ENCODE measurements at regions not wholly inside any gene's neighbourhood (a gene's known extent, or its start where the extent isn't known, plus 50 kb on each side); places are given as distances from the start of the nearest gene placed in this dataset.

DNA sequence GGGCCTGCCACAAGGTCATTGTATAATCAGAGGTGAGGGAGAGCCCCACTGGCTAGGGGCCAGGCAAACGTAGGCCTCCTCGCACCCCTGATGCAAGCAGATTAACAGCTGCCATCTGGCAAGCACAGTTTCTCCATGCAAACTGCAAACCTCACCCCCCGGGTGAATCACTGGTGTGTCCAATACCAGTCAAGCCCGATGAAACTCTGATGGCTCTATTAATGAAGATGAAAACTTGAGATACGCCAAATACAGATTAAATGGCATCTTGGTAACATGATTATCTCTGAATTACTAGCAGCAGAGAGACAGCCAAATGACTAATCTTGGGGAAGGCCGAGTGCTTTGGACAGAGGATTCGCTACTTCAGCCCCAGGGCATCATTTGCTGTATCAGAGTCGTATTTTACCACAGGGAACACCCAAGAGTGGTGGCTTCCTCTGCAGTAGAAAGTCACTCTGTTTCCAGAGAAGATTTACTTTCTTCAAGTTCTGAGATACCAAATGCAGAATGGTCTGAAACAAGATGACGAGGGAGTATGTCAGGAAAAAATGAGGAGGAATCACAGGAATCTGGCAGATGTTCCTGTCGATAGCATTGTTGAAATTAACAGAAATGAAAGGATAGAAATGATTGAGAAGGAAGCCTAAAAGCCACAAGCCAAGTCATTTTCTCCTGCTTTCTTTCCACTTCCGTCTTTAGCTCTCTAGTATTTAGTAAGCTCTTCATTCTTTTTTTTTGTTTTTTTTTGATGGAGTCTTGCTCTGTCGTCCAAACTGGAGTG lies 96.2 kb upstream of the NR2F2 start:
- DNase-seq = no peak

DNA sequence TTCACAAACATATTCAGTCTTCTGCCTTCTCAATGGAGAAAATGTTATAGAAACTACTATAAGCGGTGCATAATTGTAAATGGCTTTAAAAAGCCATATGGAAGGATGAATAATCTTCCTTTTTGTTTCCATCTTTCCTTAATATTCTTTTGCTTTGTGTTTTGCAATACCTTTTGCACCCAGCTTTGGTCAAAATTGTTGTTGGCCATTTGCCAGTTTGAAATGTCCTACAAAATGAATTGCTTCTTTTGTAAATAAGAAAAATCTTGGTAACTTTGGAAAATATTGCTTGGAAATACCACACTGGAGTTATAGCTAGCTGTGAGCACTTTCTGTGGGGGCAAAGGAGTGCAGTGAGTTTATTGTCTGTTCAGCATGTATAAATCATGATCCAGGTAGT lies 93.5 kb upstream of the NR2F2 start:
- DNase-seq = no peak

DNA sequence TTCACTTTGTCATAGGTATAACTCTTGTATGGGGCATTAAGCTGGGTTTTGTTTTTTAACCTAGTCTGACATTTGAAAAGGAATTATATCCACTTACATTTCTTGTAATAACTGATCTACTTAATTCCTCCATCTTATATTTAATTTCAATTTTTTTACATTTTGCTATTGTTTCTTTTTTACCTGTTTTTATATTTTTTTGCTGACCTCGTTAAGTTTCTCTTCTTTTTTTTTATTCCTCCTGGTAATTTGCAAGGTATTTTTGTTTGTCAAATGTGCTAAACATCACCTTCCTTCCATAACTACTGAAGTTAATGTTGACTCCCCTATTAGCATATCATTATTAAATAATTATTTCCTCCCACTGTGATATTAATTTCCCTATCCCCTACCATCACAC lies 87.7 kb upstream of the NR2F2 start:
- DNase-seq = no peak

DNA sequence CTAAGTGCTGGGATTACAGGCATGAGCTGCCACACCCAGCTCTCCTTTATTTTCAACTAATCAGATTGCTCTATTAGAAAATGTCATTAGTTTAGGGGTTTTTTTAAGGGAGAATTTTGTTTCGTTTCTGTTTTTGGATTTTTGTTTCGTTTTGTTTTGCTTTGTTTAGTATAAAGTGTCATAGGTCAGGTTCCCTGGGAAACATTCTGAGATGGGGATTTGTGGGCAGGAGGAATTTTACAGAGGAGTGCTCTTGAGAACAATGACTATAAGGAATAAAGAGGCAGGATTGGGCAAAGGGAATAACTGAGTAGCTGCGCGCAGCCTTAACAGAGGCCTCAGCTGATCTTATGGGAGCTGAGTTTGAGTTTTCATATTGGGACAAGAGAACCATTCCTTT lies 86.8 kb upstream of the NR2F2 start:
- no peak for DNase-seq

DNA sequence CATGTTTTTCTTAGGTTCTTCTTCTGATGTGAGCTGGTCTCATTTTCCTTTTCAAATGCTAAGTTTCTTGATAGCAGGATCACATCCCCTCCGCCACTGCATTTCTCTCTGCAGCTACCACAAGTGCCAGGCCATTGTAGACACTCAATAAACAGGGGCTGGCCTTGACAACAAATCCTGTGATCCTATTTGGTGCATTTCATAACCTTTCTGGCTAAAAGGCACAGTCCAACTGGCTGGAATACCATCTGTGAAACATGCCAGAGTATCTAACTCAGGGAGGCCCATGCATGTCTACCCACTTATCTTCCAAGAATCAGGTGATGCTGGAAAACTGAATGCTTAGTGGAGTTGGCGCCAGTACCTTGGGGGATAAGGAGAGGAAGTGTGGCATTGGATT lies 85.2 kb upstream of the NR2F2 start:
- no peak for DNase-seq

DNA sequence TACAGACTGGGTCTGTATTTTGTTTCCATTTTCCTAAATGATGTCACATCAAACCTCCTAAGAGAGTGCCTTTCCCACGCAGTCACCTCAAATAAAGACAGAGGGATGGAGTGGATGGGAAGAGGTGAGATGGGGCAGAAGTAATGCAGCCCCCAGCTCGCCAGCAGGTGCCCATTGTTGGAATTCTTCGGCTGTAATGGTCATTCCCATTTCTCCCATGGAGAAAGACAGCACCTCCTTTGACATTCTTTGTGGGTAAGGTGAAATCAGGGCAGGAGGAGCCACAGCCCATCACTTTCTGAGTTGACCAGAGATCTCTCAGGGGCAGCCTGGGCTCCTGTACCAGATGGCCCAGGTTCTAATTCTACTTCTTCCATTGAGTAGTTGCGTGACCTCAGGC lies 84.4 kb upstream of the NR2F2 start:
- no peak for DNase-seq

DNA sequence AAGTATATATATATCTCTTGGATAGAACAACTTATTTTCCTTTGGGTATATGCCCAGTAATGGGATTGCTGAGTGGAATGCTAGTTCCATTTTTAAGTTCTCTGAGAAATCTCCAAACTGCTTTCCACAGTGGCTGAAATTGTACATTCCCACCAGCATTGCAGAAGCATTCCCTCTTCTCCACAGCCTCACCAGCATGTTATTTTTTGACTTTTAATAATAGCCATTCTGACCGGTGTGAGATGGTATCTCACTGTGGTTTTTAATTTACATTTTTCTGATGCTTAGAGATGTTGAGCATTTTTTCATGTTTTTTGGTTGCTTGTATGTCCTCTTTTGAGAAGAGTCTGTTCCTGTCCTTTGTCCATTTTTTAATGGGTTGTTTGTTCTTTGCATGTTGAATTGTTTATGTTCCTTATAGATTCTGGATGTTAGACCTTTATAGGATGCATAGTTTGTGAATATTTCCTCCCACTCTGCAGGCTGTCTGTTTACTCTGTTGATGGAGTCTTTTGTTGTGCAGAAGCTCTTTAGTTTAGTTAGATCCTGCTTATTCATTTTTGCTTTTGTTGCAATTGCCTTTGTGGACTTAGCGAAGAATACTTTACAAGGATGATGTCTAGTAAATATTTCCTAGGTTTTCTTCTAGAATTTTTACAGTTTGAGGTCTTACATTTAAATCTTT lies 82.7 kb upstream of the NR2F2 start:
- no peak for DNase-seq

DNA sequence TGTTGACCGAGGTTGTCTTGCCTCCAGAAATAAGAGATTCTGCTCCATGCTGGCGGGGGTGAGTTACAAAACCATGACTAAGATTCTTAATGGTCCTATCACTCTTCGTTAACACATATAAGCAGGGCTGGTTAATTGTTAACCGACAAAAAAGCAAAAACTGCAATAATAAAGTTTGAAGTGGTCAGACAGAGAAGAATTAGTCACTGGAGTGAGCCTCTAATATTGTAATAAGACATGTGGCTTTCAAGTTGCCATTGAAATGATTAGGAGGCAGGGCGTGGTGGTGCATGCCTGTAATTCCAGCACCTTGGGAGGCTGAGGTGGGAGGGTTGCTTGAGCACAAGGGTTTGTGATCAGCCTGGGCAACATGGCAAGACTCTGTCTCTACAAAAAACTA lies 78.4 kb upstream of the NR2F2 start:
- DNase-seq = no peak

DNA sequence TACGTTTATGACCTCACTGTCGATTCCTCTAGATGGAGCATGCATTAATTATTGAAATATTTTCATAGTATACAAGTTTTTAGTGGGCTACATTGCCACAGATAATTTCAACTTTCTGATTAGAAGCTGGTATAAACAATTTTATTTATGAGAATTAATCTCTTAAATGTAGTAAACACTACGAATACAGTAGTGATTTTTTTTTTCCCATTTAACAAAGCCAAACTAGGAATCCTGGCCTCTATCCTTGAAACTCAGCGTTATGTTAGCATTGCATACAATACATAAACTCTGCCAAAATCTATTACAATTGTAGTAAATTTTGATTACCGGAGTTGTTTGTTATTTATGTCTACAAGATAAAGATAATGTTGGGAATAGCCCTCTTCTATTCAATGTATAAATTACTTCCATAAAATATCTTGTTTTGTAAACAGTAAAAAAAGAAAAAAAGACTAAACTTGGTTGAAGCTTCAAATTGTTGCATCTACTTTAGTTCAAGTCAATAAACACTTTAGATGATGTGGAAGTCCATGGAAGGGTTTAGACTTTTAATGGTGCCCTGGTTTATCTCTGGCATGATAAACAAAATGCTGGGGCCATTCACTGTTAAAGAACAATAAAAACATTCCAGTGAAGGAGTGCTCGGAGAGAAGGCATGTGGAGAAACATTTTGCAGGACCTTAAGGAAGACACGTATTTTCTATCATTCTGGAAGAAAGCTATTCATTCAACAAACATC lies 77.3 kb upstream of the NR2F2 start:
- no peak for DNase-seq

DNA sequence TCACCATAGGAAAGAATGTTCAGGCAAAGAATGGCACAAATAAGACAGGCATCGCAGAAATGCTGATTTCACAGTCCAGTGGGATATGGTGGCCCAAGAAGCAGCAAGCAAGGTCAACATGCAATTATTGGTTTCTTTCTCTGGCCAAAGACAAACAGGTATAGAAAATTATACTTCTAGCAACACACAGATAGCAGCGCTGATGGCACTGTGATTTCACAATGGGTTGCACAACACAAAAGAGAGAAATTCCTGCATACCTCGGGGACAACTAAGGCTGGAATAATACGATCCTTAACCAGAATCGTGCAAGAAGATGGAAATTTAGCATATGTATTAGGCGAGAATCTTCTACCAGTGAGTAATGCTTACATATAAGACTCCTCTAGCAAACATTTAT lies 76.3 kb upstream of the NR2F2 start:
- DNase-seq = no peak

DNA sequence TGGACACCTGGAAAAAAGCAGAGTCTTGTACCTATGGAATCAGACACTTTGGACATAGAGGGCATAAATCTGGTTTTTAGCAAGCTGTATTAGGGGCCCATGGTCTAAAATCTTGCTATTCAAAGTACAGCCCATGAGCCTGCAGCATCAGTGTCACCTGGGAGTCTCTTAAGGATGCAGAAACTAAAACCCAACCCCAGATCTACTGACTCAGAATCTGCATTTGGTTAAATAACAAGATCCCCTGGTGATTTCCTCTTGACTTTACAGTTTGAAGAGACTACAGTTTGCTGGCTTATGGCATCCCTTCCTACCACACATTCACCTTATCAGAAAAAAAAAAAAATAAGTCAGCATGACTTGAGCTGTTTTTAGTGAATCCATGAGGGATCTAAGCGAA lies 74.9 kb upstream of the NR2F2 start:
- DNase-seq = no peak

DNA sequence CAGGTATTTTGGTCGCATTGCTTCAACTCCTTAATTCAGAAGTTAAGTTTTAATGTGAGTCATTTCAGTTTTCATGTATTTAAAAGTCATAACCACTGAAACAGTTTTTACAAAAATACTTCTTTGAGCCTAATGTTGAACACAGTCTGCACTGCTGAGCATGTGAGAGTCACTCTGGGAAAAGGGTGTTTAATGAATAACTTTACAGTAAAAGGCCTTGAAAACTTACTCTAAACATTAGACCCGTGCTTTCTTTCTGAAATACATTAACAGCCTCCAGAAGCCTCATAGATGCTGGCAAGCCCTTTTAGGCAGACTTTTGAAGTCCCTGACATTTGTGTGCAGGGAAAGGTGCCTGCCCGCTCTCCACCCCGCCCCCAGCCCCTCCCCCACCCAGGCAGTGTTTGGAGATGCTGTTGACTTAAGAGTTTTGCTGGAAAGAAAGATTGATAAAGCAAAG lies 68.9 kb upstream of the NR2F2 start:
- no peak for DNase-seq

DNA sequence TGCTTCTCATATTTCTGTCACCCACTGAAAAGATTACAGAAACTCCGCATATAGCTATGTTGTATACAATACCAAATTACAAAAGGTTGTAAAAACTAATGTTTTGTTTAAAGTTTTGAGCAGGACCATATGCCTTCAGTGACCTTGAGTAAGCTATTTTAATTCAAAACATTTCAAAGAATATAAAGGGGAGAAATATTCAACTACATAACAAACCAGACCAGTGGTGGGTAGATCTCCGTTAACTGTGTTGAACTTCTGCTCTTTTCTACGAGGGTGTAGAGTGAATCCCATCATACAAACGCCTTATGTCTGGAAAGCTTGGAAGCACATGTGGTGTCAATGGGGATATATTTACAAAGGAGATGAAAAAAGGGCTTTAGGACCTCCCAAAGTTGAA lies 68.4 kb upstream of the NR2F2 start:
- no peak for DNase-seq

DNA sequence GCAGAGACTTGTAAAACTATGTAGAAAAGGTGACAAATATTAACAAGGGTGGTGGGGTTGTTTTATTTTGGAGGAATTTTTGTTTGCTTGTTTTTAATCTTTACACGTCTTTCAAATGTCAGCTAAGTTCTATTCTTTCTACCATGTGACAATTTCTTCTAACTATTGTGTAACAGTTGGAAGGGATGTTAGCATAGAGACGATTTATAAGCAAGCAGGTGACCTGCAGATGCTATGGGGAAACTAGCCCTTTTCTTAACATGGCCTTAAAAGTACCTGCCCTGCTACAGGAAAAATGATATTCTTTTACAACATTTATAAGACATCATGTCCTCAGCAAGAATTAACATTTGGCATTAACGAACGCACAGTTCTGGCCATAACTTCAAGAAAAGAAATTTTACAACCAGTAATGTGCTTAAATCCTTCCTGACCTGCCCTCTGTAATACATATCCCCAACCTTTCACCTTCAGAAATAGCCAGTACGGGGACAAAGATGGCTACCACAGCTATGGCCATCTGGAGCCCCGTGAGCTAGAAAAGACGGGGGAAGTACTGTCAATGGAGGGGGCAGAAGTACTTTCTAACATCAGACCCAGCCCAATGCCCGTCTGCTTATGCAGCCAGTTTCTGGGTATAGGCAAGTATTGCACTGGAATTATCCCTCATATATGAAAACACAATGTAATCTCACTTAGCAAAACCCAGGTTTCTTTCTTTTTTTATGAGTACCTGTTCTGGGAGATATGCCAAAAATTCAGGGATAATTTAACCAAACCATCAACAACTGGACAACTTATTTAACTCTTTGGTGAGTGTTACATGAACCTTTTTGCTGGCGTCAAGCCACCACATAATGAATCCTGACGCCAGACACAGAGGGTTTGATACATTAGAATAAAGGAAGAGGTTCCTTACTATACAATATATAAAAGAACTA lies 67.7 kb upstream of the NR2F2 start:
- no peak for DNase-seq

DNA sequence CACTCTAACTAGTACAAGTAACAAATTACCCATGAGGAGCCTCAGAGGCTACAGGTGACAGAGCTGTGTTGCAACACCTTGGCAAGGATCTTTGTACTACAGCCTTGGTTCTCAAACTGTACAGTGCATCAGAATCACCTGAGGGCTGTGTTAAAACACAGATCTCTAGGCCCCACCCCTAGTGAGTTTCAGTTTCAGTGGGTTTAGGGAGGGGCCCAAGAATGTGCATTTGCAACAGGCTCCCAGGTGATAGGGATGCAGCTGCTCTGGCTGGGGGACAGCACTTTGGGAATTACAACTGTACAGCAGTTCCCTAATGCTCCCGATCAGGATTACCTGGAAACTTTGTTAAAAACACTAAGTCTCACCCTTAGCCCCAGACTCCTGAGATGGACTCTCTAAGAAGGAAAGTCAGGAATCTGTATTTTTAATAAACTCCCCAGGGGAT lies 66.1 kb upstream of the NR2F2 start:
- no peak for DNase-seq

DNA sequence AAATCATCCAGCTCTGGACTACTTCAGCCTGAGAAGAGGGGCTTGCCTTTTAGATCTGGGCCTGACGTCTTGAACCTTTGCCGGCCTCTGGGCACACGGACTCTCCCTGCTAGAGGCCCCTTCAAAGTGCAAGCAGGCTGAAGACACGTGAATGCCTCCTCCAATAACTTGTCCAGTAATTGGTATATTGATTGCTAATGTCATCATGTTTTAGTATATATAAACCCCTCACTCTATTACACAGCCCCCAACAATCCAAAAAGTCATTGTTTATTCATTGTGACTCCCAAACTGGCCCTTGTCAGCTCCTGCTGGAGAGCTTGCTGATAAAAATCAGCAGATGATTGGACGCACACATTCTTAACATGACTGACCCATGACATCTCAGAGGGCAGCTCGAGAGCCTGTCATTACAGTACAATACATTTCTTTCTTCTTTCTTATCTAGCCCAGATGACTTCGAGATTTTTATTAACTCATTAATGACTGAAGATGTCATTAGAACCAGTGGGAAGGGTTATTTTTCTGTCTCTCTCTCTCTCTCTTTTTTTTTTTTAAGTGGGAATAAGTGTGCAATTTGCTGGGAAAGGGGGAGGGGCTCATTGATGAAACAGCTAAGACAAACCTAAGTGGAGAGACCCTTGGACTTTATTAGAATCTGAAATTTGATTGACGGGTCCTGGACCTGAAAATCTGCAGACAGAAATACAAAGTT lies 65.5 kb upstream of the NR2F2 start:
- DNase-seq = no peak

DNA sequence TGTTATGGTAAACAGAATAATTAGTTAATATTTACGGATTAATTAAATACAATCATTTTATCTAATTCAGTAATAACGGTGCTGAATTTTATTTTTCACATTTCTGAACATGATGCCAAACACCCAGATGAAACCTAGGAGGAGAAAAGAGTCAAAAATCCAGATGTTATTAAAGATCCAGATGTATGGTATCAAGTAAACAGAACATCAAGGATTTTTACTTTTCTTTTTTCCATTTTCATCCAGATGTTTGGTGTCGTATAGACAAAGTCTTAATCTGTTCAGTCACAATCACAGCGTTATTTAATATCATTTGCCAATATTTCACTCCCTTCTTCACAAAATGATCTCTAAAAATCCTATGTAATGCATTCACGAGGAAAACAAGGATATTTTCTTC lies 64.0 kb upstream of the NR2F2 start:
- no peak for DNase-seq

DNA sequence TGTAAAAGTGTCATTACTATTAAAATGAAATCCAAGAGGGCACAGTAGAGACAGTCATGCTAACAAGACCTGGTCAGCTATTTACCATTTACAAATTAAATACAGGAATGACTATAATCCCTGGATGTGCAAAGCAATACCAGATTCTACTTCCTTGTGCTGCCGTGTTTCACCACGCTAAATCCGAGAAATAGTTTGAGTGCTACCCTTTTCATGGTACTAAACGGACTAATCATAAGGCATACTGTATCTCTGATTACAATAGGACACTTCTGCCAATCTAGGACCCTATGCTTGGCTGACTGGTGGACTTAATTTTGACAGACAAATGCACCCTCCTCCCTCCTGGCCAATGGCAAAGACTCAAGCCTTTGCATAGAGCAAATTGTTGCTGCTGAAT lies 63.0 kb upstream of the NR2F2 start:
- no peak for DNase-seq

DNA sequence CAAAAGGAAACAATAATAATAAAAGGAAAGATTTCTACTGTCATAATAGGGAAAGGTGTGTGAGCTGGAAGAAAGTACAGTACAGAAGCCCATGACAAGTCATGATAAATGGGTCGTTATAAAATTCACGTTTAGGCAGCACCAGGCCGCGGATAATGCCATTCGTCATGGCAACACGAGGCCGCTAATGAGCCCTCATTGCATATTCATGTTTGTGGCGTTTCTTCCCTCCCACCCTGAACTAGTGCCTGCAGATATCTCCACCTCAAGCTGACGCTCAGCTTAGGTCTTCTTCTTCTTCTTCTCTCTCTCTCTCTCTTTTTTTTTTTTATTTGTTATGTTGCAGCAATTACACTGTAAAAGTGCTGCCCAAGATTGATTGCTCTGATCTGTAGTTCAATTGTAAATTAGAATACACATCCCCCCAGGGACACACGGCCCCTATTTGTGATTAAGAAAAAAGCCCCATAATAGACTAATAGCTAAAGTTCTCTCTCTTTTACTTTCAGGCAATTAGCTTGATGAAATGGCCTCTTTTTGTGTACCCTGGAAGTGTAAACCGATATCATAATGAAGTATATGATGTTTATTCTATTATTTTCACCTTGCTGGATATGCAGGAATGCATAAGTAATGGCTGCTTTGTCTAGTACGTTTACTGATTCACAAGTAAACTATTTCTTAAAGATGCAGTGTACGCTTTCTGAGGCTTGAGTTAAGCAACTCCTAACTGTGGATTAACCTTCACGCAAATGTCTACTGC lies 61.9 kb upstream of the NR2F2 start:
- DNase-seq = no peak

DNA sequence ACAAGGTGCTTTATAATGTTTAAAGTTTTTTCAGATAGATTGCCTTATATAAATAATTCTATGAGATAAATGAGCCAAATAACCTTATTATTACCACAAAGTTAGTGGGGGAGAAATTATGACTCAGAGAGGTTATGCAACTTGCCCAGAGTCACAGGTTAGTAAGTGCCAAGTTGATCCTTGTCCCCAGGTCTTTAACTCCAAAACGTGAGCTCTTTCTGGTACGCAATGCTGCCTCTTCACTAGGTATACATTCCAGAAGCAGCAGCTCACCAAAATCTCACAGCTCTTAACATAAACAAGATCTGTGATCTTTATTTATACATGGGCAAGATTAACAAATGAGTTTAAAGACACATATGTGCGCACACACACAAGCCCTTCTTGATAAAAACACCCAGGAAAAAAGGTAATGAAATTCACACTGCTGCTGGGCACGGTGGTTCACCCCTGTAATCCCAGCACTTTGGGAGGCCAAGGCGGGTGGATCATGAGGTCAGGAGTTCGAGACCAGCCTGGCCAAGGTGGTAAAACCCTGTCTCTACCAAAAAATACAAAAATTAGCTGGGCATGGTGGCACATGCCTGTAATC lies 59.8 kb upstream of the NR2F2 start:
- DNase-seq = no peak

DNA sequence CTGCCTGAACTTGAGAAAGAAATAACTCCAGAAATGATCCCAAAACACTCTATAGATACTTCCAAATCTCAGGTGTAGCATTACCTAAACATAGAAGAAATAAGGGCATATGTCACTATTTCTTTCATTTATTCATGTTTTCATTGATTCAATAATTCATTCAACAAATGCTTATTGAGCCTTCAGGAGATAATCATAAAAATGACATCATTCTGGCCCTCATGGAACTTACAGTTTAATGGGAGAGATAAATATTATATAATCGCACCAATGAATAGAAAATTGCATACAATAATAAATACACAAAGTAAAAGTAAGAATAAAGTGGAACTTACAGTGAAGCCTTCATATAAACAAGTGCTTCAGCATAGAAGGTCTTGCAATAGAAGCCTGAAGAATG lies 58.1 kb upstream of the NR2F2 start:
- DNase-seq = no peak
